CD4-positive, alpha-beta T cell treated with Interleukin-12 subunit alpha and Interleukin-12 subunit beta, for 1 hour (primary cell): ENCODE measurements at regions not wholly inside any gene's neighbourhood (a gene's known extent, or its start where the extent isn't known, plus 50 kb on each side); places are given as distances from the start of the nearest gene placed in this dataset.
"Not testable (repeated sequence)": the region's sequence is repeated elsewhere in the genome, so short reads cannot be mapped to it uniquely, and the experiment has no call there.

Experiments
- DNase-seq: peaks from one replicate; pipeline ENCODE4 v3.0.0-alpha.2; 2020

DNA sequence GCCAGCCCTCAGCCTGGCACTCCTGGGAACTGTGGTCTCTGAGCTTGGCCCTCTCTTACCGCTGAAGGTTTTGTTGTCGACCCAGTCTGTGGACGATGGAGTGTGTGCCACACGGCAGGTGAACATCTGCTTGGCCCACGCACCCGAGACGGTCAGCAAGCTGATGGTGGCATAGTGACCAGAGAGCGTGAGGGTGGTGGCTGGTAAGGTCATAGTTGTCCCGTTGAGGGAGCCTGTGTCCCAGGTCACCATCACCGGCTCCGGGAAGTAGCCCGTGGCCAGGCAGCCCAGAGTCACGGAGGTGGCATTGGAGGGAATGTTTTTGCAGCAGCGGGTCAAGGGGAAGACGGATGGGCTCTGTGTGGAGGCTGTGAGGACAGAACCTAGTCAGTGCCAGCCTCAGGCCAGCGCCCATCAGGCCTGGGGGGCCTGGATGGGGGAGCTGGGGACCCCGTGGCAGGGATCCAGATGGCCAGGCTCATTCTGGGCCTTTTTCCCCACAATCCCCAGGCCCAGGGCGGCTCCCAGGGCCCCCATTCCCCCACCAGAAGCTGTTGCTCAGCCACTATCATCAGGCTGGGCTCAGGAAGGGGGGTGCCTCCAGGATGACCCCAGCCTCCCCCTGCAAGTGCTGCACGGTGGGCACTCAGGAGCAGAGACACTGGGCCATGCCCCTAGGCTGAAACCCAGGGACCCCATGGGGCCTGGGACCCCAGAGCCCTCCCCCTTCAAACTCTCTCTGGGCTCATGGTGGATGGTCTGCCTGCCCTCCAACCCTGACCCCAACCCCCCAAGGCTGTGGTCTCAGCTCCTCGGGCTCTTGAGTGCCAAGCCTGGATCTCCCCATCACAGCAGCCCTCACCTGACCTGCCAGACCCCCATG lies 75.2 kb downstream of the TMEM121 start:
- DNase-seq: no peak

DNA sequence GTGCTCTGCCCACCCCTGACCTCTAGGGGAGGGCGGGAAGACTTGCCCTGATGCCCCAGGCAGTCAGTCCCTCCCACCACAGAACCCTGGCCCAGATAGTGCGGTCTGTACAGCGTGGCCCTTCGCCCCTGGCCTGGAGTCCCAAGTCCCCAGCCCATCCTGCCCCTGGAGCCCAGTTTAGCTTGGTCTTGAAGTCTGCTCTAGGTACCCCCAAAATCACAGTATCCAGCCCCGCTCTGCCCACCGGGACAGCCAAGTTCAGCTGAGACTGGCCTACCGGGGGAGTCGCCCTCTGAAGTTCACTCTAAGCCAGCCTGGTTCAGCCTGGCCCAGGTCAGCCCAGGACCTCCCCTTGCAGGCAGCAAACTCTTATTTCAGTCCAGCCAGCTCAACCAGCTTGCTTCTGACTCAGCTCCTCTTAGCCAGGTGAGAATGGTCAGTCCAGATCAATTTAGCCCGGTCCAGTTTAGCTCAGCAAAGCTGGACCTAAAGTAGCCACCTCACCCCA lies 75.9 kb downstream of the TMEM121 start:
- no peak for DNase-seq

DNA sequence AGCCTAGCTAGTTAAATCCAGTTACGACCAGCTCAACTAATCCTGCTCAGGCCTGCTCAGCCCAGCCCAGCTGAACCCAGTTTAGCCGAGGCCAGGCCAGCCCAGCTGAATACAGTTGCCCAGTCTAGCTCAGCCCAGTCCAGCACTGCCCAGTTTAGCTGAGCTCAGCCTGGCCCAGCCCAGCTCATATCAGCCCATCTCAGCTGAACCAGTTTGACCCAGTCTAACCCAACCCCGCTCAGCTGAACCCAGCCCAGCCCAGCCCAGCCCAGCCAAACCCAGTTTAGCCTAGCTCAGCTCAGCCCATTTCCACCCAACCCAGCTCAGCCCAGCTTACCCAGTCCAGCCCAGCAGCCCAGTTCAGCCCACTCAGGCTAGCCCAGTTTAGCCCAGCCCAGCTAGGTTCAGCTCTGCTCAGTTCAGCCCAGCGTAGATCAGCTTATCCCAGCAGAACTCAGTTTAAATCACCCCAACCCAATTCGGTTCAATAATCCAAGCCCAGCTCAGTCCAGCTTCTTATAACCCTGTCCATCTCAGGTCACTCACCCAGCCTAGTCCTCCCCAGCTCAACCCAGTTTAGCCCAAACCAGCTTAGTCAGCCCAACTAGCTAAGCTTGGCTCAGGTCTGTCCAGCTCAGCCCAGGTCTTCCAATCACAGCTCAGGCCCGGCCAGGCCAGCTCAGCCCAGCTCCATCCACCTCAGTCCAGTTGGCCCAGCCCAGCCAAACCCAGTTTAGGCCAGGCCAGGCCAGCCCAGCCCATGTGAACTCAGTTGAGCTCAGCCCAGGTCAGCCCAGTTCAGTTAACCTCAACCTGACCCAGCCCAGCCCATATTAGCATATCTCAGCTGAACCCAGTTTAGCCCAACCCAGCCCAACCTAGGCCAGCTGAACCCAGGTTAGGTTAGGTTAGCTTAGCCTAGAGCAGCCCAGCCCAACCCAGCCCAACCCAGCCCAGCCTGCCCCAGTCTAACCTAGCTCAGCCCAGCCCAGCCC lies 76.7 kb downstream of the TMEM121 start:
- DNase-seq: no peak

DNA sequence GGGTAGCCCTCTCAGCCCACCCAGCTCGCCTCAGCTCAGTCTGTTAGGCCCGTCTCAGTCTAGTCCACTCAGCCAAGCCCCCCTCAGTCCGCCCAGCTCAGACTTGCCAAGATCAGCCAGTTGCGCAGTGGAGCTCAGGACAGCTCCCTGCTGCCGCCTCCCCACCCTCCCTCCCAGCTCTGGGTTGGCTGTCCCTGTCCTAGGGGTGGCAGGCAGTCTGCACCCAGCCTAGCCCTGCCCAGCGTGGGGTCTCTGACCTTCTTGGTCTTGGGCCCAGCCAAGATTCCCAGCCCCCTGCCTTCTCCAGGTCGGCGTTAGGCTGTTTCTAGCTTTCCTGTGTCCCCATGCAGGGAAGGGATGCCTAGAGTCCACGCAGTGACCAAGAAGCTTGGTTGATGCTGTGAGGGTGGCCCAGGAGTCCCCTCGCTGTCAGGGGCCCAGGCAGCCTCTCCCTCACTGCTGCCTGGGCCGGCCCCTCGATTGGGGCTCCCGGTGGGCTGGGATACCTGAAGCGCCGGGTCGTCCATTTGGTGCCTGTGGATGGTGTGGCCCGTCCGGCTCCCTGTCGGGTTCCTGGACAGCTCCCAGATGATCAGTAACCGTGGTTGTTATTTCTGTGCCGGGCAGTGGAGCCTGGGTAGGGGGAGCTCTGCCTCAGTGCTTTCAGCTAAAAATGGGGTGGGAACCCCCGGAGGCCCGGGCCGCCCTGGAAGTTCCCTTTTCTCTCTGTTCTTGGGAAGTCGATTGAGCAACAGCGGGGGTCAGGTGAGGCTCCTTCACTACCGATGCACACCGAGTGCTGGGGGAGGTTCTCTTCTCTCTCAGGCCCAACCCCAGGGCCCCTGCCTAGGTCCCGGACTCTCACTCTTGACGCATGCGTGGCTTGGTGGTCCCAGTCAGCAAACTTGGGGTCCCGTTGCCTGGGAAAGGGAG lies 78.4 kb downstream of the TMEM121 start:
- not testable (repeated sequence) for DNase-seq

DNA sequence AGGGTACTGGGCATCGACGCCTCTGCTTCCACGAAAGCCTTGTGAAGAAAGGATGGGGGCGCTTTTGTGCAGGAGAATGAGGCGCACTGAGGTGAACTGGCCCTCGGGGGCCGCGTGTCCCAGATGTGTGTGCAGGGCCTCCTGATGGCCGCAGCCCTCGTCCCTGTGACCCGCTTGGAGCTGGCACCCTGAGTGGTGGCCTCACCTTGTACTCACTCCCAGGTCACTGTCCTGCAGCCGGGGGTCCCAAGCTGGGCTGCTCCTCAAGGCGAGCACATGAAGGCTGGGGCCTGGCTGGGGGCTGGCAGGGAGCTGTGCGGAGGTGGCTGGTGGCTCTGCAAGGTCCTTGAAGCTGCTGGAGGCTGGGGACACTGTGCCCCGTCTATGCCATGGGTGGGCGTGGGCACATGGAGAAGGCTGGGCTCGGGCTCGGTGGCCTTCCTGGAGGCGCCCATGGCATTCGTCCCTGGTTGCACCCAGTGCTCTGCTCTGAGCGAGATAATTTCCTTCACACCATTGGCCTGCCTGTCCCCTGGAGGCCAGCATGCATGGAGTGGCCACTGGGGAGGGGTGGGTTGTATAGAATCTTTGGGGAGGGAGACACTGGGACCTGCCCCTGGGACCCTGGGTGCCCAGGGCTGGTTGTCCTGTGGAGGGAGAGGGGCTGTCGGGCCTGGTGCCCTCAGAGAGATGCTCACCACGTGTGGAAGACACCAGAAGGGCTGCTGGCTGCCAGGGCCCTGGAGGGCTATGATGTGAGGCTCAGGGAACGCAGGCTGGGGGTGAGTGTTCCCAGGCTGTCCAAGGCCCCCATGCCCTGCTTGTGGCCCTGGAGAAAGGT lies 79.3 kb downstream of the TMEM121 start:
- DNase-seq: no peak

DNA sequence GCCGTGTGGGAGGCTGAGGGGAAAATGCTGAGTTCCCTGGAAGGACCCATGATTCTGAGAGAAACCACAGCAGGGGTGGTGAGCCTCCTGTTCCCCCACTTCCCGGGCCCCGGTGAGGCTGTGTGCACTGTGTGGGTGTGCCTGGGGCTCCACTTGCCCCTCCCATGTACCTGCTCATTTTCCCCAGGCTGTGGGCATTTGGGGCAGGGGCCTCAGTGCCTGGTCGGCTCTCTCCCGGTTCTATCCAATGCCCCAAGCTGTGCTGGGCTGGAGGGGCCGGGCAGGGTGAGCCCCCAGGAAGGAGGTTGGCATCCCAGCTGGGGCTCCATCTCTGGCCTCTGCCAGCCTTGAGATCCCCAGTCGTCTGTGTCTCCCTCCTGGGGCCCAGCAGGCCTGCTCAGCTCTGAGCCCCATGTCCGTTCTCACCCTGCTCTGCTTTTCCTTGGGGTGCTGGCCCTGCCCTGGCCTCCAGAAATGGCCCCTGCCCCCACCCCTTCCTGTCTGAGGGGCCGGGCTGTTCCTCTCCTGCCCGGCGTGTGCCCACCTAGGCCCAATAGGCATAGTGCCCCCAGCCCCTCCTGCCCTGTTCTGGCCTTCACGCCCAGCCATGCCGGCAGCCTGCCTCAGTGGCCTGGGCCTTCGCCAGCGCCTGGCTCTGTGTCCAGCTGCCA lies 80.1 kb downstream of the TMEM121 start:
- DNase-seq: not testable (repeated sequence)

DNA sequence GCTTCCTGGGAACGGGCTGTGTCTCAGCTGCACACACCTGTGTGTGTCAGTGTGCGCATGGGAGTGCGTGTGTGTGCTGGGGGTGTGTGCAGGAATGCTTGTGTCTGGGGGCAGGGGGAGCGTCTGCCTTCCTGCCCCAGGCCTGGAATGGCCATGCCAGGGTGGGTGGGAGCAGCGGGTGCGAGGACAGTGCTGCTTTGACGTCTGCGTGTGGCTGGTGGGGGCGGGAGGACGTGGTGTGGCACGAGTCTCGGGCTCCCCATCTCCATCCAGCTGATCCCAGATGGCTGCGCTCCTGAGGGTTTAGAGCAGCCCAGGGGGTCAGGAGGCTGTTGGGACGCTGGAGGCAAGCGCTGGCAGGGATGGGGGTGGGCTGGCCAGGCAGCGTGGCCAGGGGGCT lies 80.6 kb downstream of the TMEM121 start:
- not testable (repeated sequence) for DNase-seq

DNA sequence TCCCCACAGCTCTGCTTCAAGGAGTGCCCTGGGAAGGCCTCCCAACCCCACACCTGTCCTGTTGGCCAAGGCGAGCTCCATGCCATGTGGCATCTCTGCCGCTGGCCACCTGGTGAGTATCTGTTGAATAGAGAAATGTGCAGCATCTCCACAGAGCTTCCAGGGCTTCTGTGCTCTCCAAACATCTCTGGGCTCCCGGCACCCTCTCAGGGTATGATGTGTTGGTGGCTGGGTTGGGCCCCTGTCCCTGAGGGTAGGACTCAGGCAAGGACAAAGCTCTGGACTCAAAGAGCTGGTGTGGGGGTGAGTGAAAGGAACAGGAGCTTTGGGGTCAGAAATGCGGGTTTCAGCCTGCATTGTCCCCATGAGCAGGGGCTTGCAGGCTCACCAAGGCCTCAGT lies 88.6 kb downstream of the TMEM121 start:
- not testable (repeated sequence) for DNase-seq

DNA sequence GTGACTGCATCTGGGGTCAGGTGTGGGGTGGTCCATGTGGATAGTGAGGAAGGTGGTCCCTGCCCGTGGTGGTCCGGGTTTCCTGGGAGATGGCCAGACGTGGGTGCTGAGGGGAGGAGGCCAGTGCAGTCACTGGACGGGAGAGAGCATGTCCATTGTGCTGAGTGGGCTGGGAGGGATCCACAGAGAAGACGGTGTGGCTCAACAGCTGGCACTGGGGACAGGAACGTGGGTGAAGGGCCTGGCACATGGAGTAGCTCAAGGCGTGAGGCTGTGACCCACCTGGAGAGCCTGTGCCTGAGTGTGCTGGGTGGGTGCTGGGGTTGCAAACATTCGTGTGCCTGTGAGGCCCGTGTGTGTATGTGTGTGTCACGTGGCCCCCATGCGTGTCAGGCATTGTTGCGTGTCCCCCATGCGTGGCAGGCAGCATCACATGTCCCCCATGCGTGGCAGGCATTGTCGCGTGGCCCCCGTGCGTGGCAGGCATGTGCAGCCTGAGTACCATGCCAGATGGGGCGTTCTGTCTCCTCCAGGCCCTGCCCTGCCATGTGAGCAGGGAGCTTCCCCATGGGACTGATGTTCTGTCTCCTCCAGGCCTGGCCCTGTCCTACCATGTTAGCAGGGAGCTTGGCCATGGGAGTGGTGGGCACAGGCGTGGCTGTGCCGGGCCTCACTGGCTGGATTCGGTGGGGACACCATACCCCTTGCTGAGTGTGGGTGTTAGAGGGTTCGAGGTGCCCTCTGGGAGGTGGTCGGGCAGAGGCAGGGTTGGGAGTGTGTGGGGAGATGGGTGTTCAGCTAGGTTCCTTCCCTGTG lies 89.8 kb downstream of the TMEM121 start:
- not testable (repeated sequence) for DNase-seq

DNA sequence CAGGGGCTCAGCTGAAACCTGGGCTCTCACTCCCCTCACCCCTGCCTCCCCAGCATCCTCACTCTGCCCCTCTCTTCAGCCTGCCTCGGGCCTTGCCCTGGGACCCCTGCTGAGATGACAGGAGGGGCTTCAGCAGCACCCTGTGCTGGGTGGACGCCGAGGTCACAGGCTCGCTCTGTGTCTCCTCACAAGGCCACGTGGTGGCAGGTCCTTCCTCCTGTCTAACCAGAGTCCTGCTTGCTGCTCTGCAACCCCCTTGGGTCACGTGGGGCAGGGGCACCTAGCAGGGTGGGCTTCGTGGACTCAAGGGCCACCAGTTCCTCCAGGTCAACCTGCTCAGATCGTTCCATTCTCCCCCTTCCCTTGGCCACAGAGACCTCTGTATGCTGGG lies 90.4 kb downstream of the TMEM121 start:
- no peak for DNase-seq

DNA sequence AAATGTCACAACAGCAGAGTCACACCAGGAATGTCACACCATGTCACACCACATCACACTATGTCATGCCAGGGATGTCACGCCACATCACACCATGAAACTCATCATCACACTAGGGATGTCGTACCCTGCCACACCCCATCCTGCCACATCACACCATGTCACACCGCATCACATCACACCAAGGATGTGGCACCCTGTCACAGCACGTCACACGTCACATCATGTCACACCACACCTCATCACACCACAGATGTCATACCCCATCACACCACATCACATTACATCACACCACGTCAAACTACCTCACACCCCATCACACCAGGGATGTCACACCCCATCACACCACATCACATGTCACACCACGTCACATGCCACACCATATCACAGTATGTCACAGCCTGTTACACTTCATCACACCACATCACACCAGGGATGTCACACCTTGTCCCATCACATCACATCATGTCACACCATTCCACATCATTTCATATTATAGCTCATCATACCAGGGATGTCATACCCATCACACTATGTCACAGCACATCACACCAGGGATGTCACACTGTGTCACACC lies 90.9 kb downstream of the TMEM121 start:
- no peak for DNase-seq

DNA sequence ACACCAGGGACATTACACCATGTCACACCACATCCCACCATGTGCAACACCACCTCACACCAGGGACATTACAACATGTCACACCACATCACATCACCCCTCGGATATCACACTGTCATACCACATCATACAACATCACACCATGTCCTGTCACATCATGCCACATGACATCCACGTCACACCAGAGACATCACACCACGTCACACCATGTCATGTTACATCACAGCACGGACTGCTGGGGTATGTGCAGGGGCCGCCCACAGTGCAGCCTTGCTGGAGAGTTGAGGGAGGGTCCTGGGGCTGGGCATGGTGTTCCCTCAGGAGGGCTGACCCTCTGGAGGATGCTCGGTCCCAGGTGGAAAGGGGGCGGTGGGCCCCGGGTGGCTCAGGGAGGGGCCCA lies 91.4 kb downstream of the TMEM121 start:
- not testable (repeated sequence) for DNase-seq

DNA sequence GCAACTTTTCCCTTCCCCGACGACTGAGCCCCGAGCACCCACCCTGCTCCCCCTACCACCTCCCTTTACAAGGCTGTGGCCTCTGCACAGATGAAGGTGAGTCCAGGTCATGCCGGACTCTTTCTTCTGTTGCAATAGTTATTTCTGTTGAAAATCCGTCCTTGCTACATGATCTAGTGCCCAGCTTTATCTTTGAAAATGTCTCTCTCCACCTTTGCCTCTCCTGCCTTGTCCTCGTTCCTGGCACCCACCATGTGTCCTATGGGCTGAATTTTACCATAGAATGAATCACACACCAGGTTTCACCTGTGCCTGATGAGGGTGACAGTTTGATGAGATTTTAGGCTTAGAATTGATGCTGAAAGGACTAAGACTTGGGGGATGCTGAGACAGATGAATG lies 92.9 kb downstream of the TMEM121 start:
- not testable (repeated sequence) for DNase-seq

DNA sequence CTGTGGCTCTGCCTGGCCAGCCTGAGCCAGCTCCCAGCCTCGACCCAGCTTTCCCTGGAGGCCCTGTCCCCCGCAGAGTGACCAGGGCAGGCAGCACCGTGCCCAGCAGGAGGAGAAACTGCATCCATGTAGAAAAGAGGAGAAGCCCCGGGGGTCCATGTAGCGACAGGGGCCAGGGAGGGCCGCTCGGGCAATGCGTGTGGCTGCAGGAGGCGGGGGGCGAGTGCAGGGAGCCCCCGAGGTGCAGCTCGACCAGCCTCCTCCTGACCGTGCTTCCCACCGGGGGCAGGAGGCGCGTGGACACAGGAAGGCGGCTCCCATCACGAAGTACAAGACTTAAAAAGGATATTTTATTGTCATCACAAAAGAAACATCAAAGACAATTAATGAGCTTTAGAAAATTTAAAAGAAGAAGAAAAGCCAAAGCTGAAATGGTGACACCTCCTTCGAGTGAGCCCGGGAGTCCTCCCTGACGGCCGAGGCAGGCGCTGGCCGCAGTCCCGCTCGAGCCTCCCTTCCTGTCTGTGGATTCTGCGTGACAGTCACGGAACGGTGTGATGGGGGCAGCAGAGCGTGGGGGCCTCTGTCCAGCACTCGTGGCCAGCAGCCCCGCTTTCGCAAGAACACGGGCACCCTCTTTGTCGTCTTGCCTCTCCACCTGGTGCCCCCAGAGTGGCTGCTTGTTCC lies 93.9 kb downstream of the TMEM121 start:
- not testable (repeated sequence) for DNase-seq

DNA sequence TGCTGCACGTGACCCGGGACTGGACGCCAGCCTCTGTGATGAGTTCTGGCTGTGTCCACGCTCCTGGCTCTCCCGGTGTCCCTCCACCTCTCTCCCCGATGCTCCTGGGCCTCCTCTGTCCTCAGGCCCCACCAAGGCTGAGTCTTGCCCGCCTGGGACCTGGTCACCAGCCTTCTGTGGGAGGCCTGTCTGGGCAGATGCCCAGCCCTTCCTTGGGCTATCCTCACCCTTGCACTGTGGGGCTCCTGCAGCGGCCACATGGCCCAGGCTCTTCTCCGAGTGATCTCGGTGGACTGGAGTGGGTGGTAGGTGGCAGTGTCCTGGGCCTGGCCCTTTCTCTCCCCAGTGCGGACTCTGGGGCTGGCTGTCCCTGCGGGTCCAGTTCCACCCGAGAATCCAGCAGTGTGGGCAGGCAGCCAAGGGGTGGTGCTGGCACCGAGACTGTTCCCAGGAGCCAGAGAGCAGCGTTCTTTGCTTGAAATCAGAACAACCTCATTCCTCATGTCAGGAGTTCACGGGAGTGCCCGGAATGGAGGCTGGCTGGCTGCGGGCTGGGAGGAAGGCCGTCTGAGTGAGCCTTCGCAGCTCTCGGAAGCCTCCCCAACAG lies 94.6 kb downstream of the TMEM121 start:
- not testable (repeated sequence) for DNase-seq

DNA sequence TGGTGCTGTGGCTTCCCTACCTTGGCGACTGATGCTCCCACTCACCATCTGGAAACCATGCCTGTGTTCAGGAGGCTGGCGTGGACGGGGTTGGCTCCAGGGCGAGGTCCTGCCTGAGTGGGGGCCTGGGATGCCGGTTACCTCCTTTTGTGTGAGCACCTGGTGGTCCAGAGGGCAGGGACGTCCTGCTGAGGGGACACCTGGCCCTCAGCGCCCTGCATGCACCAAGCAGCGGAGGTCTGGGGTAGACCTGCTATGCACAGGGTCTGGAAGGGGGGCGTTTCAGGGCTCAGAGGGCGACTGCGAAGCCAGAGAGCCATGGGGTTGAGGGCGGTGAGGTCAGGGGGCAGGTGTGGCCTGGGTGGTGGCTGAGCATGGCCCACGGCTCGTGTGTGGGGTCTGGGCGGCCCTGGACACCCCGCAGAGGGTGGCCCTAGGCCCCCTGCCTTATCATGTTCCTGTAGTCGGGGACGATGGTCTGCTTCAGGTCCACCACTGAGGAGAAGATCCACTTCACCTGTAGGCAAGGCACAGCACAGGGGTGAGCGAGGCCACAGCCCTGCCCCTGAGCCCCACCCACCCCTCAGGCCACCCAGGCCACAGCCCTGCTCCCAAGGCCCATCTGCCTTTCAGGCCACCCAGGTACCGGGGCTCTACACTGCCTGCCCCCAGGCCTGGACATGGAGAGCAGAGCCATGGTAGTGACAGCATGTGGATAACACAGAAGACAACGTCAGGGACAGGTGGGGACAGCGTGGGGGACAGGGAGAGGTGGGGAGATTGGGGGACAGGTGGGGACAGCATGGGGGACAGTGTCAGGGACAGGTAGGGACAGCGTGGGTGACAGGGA lies 95.3 kb downstream of the TMEM121 start:
- not testable (repeated sequence) for DNase-seq

DNA sequence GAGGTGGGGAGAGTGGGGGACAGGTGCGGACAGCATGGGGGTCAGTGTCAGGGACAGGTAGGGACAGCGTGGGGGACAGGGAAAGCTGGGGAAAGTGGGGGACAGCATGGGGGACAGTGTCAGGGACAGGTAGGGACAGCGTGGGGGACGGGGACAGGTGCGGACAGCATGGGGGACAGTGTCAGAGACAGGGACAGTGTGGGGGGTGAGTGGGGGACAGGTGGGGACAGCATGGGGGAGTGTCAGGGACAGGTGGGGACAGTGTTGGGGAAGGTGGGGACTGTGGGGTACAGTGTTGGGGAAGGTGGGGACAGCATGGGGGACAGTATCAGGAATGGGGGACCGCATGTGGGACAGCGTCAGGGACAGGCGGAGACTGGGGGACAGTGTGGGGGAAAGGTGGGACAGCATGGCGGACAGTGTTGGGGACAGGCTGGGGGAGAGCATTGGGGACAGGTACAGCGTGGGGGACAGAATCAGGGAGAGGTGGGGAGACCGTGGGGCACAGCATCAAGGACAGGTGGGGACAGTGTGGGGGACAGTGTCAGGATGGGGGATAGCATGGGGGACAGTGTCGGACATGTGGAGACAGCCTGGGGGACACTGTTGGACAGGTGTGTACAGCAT lies 96.1 kb downstream of the TMEM121 start:
- DNase-seq: no peak
